ENCODE measurements at regions not wholly inside any gene's neighbourhood (a gene's known extent, or its start where the extent isn't known, plus 50 kb on each side); places are given as distances from the start of the nearest gene placed in this dataset.

GRCh38 chr5:3844266-3844665 lies 248.6 kb downstream of the IRX1 start:
- ATAC-seq (ENCODE audit: low read depth): no peak
- H3K4me2 ChIP-seq (replicated peaks; ENCODE audit: low read depth, low read length, poor library complexity, severe bottlenecking): no peak overlapping the region
- no peaks in the 10 kb centered on the region for H3K36me3 ChIP-seq (replicated peaks in 1 of 2; ENCODE audit: control extremely low read depth in 1 of 2, control insufficient read depth in 1 of 2, extremely low read depth in 1 of 2, insufficient read depth in 2 of 2, low read length in 1 of 2)
- no peaks in the 10 kb centered on the region for H4K20me1 ChIP-seq (ENCODE audit: control insufficient read depth, insufficient read depth, low read length, poor library complexity, severe bottlenecking)
- TF ChIP-seq CTCF (IDR thresholded peaks at IDR 0.05) (no peak), EZH2 (IDR thresholded peaks at IDR 0.05; ENCODE audit: borderline replicate concordance, insufficient read depth, low read depth, low read length, poor library complexity, severe bottlenecking) (no peak)
- ChIA-PET POLR2A (no interaction called here), CTCF (no interaction called here)
- H3K9ac ChIP-seq (ENCODE audit: low read length): no peak overlapping the region
- H3K4me1 ChIP-seq (ENCODE audit: control insufficient read depth in 2 of 2, insufficient read depth in 2 of 2, low read length in 2 of 2): no peaks in the 10 kb centered on the region
- H2AFZ ChIP-seq (ENCODE audit: insufficient read depth, low read depth, low read length, poor library complexity, severe bottlenecking): no peak overlapping the region
- no peak for DNase-seq
- no peaks in the 10 kb centered on the region for H3K27me3 Mint-ChIP-seq
- WGBS (ENCODE audit: insufficient coverage): 95% methylated on average over 6 of the region's 7 CpGs
- no peaks in the 10 kb centered on the region for H3K79me2 ChIP-seq (ENCODE audit: control insufficient read depth, insufficient read depth, low read length)
- peaks cover 3% of the 10 kb centered on the region for H3K9me3 Mint-ChIP-seq (ENCODE audit: insufficient read depth)
- intact Hi-C loops (cut with micrococcal nuclease): no loop called here
- H3K27ac ChIP-seq (ENCODE audit: low read length in 2 of 2): no peak overlapping the region
- no peak overlapping the region for H3K27ac Mint-ChIP-seq
- no peaks in the 10 kb centered on the region for H3K4me1 Mint-ChIP-seq
- no peak overlapping the region for H3K4me3 Mint-ChIP-seq
- no peak overlapping the region for H3K4me3 ChIP-seq (ENCODE audit: control extremely low read depth in 1 of 5, extremely low read depth in 1 of 5, insufficient read depth in 1 of 5, low read depth in 2 of 5, low read length in 4 of 5)
- H3K9me3 ChIP-seq (ENCODE audit: control extremely low read depth in 1 of 3, control insufficient read depth in 2 of 3, insufficient read depth in 1 of 3, low read length in 2 of 3): peaks cover 0 to 15% (median 0%) of the 10 kb centered on the region in 3 donors
- H3K27me3 ChIP-seq (replicated peaks in 1 of 4; ENCODE audit: control extremely low read depth in 1 of 4, control insufficient read depth in 3 of 4, insufficient read depth in 4 of 4, low read length in 3 of 4): no peaks in the 10 kb centered on the region

GRCh38 chr5:3845230-3845629 lies 249.6 kb downstream of the IRX1 start:
- CTCF ChIA-PET: interaction anchor here (0.7 kb wide), 1 partner anchor 13 kb away, joined by 3 read pairs; no protein-coding TSS in a partner anchor
- H4K20me1 ChIP-seq (ENCODE audit: control insufficient read depth, insufficient read depth, low read length, poor library complexity, severe bottlenecking): no peaks in the 10 kb centered on the region
- no peak overlapping the region for H3K9ac ChIP-seq (ENCODE audit: low read length)
- H3K79me2 ChIP-seq (ENCODE audit: control insufficient read depth, insufficient read depth, low read length): no peaks in the 10 kb centered on the region
- Mint-ChIP-seq H3K4me1 (no peaks in the 10 kb centered on the region), H3K27me3 (no peaks in the 10 kb centered on the region), H3K4me3 (no peak overlapping the region), H3K27ac (no peak overlapping the region), H3K9me3 (ENCODE audit: insufficient read depth) (peaks cover 3% of the 10 kb centered on the region)
- intact Hi-C loops (cut with micrococcal nuclease): no loop called here
- H3K36me3 ChIP-seq (replicated peaks in 1 of 2; ENCODE audit: control extremely low read depth in 1 of 2, control insufficient read depth in 1 of 2, extremely low read depth in 1 of 2, insufficient read depth in 2 of 2, low read length in 1 of 2): no peaks in the 10 kb centered on the region
- TF ChIP-seq CTCF (IDR thresholded peaks at IDR 0.05): no peak
- WGBS (ENCODE audit: insufficient coverage): 66% methylated on average over 5 of the region's 5 CpGs
- DNase-seq (no peak), ATAC-seq (ENCODE audit: low read depth) (no peak)
- H2AFZ ChIP-seq (ENCODE audit: insufficient read depth, low read depth, low read length, poor library complexity, severe bottlenecking): no peak overlapping the region
- no peak overlapping the region for H3K27ac ChIP-seq (ENCODE audit: low read length in 2 of 2)
- H3K4me1 ChIP-seq (ENCODE audit: control insufficient read depth in 2 of 2, insufficient read depth in 2 of 2, low read length in 2 of 2): no peaks in the 10 kb centered on the region
- H3K27me3 ChIP-seq (replicated peaks in 1 of 4; ENCODE audit: control extremely low read depth in 1 of 4, control insufficient read depth in 3 of 4, insufficient read depth in 4 of 4, low read length in 3 of 4): no peaks in the 10 kb centered on the region
- H3K9me3 ChIP-seq (ENCODE audit: control extremely low read depth in 1 of 3, control insufficient read depth in 2 of 3, insufficient read depth in 1 of 3, low read length in 2 of 3): peaks cover 0 to 15% (median 0%) of the 10 kb centered on the region in 3 donors
- H3K4me2 ChIP-seq (replicated peaks; ENCODE audit: low read depth, low read length, poor library complexity, severe bottlenecking): no peak overlapping the region
- no peak overlapping the region for H3K4me3 ChIP-seq (ENCODE audit: control extremely low read depth in 1 of 5, extremely low read depth in 1 of 5, insufficient read depth in 1 of 5, low read depth in 2 of 5, low read length in 4 of 5)
- POLR2A ChIA-PET: no interaction called here
